GM20431 (cell line): ENCODE measurements at regions not wholly inside any gene's neighbourhood (a gene's known extent, or its start where the extent isn't known, plus 50 kb on each side); places are given as distances from the start of the nearest gene placed in this dataset.

Source experiments
- in situ Hi-C: fragments of 300-500 bp; cut with MseI, MboI; formaldehyde crosslinking; loops from one replicate; pipeline ENCODE4 v1.15.0; 2020; ENCODE audit warnings: low sequenced_read_pairs; ENCODE audit not compliant: unreplicated experiment

DNA sequence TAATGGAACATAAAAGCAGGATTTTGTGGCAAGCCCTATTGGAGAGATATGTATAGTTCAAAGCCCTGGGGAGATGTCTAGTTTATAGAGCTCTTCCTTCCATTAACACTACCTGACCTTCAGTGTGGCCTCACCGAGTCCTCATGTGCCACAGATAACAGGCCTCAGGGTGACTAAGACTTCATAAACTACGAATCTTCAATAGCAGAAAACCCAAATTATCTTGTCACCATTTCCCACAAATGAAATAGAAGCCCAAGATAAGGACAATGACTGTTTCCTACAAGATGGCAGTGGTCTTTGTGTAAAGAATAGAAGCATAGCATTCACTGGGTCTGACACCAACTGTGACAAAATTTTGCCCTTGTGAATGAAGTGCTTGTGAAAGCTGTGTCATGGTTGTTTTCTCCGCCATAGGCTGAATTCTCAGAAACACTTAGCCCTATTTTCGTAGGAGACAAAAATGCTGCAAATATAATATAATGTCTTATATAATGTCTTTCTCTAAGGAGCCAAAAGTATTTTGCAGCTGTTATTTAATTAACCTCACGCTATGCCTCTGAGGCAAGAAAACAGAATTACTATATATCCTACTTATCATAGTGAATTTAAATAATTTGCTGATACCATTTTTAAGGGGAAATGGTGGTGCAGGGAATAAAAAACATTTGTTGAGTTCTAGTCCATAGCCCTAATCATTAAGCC is 136.7 kb upstream of the CWC22 start:
- in situ Hi-C loops, result no loop called here

DNA sequence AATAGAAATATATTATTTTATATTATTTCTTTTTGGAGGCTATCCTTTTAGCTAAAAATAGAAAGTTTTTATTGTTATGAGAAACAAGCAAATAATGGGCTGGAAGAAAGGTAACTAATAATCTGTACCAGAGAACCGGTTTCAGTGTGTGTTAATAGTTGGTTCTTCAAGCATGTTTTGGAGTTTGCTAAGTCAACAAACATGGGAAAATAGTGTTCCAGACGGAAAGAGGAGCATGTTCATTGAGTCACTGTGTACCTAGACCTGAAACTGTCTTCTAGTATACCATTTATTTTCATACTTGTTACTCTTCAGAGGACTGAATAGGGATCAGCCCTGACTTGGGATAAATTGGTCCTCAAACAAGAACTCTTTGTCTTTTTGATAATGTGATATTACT is 134.5 kb upstream of the CWC22 start:
- in situ Hi-C loops, result no loop called here

DNA sequence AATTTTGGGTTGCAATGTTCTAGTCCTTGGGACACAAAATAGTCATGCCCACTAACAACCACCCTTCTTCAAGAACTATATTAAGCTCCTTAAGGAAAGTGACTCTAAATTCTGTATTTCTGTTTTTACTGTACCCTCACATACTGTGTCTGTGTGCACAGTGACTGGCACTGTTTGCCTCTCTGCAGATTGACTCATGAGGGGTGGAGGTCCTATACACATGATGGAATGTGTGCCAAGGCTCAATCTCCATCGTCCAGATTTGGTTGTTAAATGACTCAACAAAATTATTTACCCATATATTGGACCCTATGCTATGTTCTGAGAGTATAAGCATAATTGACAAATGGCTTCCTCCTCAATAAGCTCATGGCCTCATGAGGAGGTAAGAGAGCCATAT is 126.6 kb upstream of the CWC22 start:
- in situ Hi-C loops, result no loop called here

GRCh38 chr2:180130403-180130802 is 123.3 kb upstream of the CWC22 start:
- in situ Hi-C loops, result no loop called here

- in situ Hi-C loops, result no loop called here
Observed at GRCh38 chr2:180128861-180129260, 121.8 kb upstream of the CWC22 start.

DNA sequence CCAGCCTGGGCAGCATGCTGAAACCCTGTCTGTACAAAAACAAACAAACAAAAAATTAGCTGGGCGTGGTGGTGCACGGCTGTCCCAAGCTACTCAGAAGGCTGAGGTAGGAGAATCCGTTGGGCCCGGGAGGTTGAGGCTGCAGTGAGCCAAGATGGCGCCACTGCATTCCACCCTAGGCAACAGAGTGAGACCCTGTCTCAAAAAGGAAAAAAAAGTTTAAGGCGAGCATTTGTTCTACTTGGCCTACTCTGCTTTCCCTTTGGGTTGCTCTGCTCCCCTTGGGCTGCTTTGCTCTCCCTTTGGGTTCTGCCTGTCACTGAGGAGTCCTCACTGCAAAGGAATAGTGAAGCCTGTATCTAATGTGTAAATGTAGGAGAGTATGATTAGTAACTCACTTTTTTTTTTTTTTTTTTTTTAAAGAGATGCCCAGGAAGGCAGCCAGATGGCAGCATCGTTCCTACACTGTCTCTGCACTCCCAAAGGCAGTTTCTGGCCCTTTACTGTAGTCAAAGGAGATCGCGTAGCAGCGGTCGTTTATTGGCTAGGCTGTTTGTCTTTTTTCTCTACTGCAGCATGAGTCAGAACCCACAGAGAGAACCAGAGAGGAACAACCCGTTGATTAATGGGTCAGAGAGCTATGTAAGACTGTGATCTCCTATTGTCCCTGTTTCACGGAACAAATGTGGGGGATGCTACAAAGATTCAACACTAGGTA is 118.3 kb upstream of the CWC22 start:
- in situ Hi-C loops, result no loop called here

DNA sequence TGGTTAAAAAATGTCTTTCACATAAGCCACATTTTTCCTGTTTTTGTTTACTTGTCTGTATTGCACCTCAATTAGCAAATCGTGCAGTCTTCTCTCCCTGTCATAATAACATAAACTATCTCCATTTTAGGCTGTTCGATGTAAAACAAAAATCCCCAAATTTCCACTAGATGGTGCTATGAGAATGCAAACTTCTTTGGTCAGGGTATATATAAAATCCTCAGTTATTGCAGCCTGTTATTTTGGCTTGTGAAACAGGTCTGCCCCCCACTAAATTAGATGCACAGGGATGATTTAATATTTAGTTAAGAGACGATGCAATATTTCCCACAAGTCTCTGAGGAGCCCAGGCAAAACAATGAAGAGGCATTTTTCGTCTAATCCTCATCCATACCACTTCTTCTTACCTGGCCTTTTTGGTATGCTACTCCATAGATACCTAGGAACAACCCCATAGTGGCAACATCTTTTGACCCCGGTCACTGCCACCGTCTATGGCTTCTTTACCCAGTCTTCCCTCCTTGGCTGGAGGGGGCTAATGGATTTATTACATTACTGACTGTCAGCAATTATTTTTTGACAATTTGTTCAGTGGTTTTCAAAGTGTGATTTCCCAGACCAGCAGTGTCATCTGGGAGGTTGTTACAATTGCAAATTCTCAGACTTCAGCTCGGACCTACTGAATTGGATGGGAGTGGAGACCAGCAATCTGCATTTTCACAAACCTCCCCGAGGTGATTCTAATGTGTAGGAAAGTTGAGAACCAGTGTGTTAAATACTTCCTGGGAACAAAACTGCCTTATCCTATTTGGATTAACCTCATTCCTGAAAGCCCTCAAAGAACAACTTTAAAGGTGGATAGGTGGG is 117.4 kb upstream of the CWC22 start:
- in situ Hi-C loops, result loop anchor here (25.0 kb wide), 1 partner anchor 938 kb away; no protein-coding TSS in a partner anchor

DNA sequence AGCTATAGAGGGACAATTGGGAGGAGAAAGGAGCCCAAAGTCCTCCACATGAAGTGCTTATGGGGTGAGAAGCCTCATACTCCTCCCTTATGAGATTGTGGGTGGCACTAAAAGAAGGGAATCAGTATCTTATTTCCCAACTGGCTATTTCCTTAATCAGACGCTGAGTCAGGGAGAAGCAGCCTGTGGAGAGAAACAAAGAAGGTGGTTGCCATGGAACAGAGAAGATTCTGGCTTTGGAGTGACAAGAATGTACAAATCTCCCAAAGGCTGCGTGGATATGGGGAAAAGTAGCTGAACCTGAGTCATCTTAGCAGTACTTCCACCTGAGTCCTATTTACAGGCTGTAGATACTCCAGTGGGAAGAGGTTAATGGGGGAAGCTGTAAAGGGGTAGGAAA is 115.8 kb upstream of the CWC22 start:
- in situ Hi-C loops, result loop anchor here (25.0 kb wide), 1 partner anchor 939 kb away; no protein-coding TSS in a partner anchor

DNA sequence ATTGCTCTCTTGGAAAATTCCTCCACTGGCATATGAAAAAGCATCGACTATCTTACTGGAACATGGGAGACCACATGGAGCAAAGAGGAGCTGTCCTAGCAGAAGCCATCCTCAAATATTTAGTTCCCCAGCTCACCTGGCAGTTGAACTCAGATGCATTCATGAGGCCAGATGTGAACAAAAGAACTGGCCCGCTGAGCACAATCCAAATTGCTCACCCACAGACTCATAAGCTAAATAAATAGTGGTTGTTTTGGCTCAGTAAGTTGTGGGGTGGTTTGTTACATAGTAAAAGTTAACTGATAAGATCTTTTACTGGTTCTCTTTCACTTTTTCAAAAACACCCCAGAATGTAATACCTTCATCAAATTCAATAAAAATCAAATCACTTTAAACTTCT is 108.6 kb upstream of the CWC22 start:
- in situ Hi-C loops, result loop anchor here (25.0 kb wide), 1 partner anchor 947 kb away; no protein-coding TSS in a partner anchor

DNA sequence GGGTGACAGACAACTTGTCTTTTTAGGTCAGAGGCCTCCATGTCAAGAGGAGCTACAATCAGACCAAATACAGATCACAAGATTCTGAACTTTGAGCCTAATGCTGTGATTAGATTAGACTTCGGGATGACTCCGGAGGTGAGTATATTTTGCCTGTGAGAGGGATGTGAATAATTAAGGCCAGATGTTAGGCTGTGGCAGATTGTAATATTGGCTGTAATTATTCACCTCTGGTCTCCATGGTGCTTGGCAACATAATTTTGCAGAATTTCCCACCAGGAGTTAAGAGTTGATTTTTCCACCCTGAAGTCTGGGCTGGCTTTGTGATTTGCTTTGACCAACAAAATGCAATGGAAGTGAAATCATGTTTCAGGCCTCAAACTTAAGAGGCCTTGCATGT is 108.2 kb upstream of the CWC22 start:
- in situ Hi-C loops, result loop anchor here (25.0 kb wide), 1 partner anchor 947 kb away; no protein-coding TSS in a partner anchor

GRCh38 chr2:180111901-180112300 is 104.8 kb upstream of the CWC22 start:
- in situ Hi-C loops, result loop anchor here (25.0 kb wide), 1 partner anchor 950 kb away; no protein-coding TSS in a partner anchor

GRCh38 chr2:180110469-180110868 is 103.4 kb upstream of the CWC22 start:
- in situ Hi-C loops, result loop anchor here (25.0 kb wide), 1 partner anchor 952 kb away; no protein-coding TSS in a partner anchor

DNA sequence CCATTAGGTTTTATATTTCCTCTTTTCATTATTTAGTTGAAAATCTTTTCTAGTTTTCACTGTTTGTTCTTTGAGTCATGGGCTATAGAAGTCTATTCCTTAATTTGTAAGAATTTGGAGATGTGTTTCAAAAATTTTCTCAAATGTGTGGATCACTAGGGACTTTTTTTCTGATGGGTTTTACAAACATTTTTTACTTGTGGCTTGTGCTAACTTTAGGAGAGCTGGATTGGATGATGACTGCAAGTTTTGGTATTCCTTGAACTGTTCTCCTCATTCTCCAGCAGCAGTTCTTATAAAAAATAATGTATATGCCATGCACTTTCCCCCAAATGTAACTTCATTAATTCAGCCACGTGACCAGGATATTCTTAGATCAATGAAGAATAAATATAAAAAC is 94.7 kb upstream of the CWC22 start:
- in situ Hi-C loops, result loop anchor here (25.0 kb wide), 1 partner anchor 960 kb away; no protein-coding TSS in a partner anchor

GRCh38 chr2:180099308-180099707 is 92.2 kb upstream of the CWC22 start:
- in situ Hi-C loops, result no loop called here

GRCh38 chr2:180085144-180085543 is 78.0 kb upstream of the CWC22 start:
- in situ Hi-C loops, result no loop called here

- in situ Hi-C loops, result no loop called here
Observed at GRCh38 chr2:180077295-180077906, 70.3 kb upstream of the CWC22 start.

DNA sequence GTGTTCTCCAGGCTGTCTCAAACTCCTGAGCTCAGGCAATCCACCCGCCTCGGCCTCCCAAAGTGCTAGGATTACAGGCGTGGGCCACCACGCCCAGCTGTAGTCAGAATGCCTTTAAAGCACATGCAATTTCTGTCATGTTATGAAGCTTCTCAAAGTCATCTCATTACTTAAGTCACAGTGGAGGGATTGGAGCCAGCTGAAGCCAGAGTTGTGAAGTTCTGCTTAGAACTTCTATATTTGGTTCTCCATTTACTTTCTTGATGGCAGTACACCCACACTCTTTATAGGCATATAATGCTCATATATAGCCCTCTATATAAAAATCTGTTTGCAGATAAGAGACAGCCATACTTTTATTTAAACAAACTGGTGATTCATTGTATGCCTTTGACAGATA is 68.8 kb upstream of the CWC22 start:
- in situ Hi-C loops, result no loop called here

GRCh38 chr2:180071797-180072196 is 64.7 kb upstream of the CWC22 start:
- in situ Hi-C loops, result no loop called here

DNA sequence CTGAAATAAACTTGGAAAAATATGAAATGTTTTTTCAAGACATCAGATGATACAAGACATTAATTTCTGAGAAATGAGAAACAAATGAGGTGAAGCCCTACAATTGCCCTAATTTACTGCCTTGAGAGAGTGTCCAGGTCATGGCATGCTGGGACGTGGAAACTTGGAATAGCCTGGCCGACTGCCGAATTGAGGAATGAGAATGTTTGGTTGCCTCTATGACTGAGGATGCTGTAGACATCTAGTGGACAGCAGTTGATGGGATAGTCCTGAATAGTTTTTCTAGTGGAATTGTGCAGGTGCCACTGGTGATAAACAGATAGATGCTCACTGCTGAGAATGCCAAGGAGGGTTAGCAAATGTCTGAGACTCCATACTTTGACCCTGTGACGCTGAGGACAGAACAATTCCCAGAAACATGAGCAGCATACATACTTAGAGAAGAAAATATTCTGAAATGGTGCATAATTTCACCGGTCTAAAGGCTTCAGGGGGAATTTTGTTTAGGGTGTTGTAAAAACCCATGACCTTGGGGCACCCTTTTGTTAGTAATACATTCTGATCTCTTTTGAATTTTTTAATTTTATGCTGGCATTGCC is 56.5 kb upstream of the CWC22 start:
- in situ Hi-C loops, result no loop called here

- in situ Hi-C loops, result no loop called here
Observed at GRCh38 chr2:180062178-180062577, 55.1 kb upstream of the CWC22 start.
